Uterus (tissue), 3 donors: ENCODE measurements at regions not wholly inside any gene's neighbourhood (a gene's known extent, or its start where the extent isn't known, plus 50 kb on each side); places are given as distances from the start of the nearest gene placed in this dataset.

Experiments used
- DNase-seq, 2 donors: peaks; one replicate each; pipeline ENCODE4 v3.0.0-alpha.2; 2019 to 2020
- H3K27ac ChIP-seq, 2 donors: fragments of 200-600 bp; sonication (generic); 1 replicate in 1 of 2; 2 replicates in 1 of 2; pipeline ENCODE4 v1.5.1; 2016 to 2018
- H3K27me3 ChIP-seq, 2 donors: fragments of 200-600 bp; sonication (generic); one replicate each; pipeline ENCODE4 v1.5.1; 2018 to 2019; ENCODE audit warnings: control low read depth in 1 of 2
- H3K36me3 ChIP-seq, 2 donors: fragments of 200-600 bp; sonication (generic); one replicate each; pipeline ENCODE4 v1.5.1; 2019; ENCODE audit warnings: control low read depth in 1 of 2
- H3K4me1 ChIP-seq, 2 donors: fragments of 200-600 bp; sonication (generic); one replicate each; pipeline ENCODE4 v1.5.1; 2018 to 2019; ENCODE audit warnings: control low read depth in 1 of 2
- H3K4me3 ChIP-seq, 2 donors: fragments of 200-600 bp; sonication (generic); 1 replicate in 1 of 2; 2 replicates in 1 of 2; pipeline ENCODE4 v1.5.1; 2018 to 2019; ENCODE audit warnings: mild to moderate bottlenecking in 1 of 2
- H3K9me3 ChIP-seq, 2 donors: fragments of 200-600 bp; sonication (generic); one replicate each; pipeline ENCODE4 v1.5.1; 2019; ENCODE audit warnings: control low read depth in 1 of 2
- CTCF ChIP-seq, 4 experiments: fragments of 200-600 bp in 2 of 4; fragments of 450-650 bp in 2 of 4; sonication (generic) in 2 of 4; IDR thresholded peaks; one replicate each; pipeline ENCODE4 v1.5.1; 2016 to 2019; ENCODE audit warnings: antibody characterized with exemption in 4 of 4, mild to moderate bottlenecking in 2 of 4, moderate library complexity in 1 of 4
- POLR2A ChIP-seq, 2 donors: fragments of 450-650 bp; IDR thresholded peaks; one replicate each; pipeline ENCODE4 v1.6.1; 2016; ENCODE audit warnings: antibody characterized with exemption in 2 of 2, mild to moderate bottlenecking in 1 of 2, moderate library complexity in 1 of 2
- intact Hi-C: fragments of 100-400 bp; cut with DNase I; formaldehyde crosslinking; loops from one replicate; pipeline ENCODE4 v1.15.1; 2023; ENCODE audit warnings: low total_unique reads
- donor health status: DM: yes; HTN: yes; CAD: no.

- H3K36me3 ChIP-seq = no peaks in the 10 kb centered on the region
- no peaks in the 10 kb centered on the region for H3K4me1 ChIP-seq
- no peak overlapping the region for H3K4me3 ChIP-seq
- intact Hi-C loops = no loop called here
- H3K27ac ChIP-seq = no peak overlapping the region
- no peak for DNase-seq
- TF ChIP-seq CTCF (IDR thresholded peaks at IDR 0.05) (no peak), POLR2A (IDR thresholded peaks at IDR 0.05) (no peak)
- H3K27me3 ChIP-seq = no peaks in the 10 kb centered on the region
- no peaks in the 10 kb centered on the region for H3K9me3 ChIP-seq
These were observed 412.5 kb upstream of the CCNG1 start for GRCh38 chr5:163024936-163025335.

GRCh38 chr5:163033656-163034055, 403.7 kb upstream of the CCNG1 start:
- H3K27ac ChIP-seq = no peak overlapping the region
- H3K4me3 ChIP-seq = no peak overlapping the region
- no peaks in the 10 kb centered on the region for H3K4me1 ChIP-seq
- intact Hi-C loops = no loop called here
- no peaks in the 10 kb centered on the region for H3K27me3 ChIP-seq
- no peak for DNase-seq
- no peaks in the 10 kb centered on the region for H3K36me3 ChIP-seq
- TF ChIP-seq POLR2A (IDR thresholded peaks at IDR 0.05) = no peak
- TF ChIP-seq CTCF (IDR thresholded peaks at IDR 0.05) = no peak
- no peaks in the 10 kb centered on the region for H3K9me3 ChIP-seq

GRCh38 chr5:163041254-163041653, 396.1 kb upstream of the CCNG1 start:
- no peak overlapping the region for H3K27ac ChIP-seq
- H3K27me3 ChIP-seq = no peaks in the 10 kb centered on the region
- intact Hi-C loops = no loop called here
- H3K9me3 ChIP-seq = no peaks in the 10 kb centered on the region
- no peaks in the 10 kb centered on the region for H3K36me3 ChIP-seq
- TF ChIP-seq POLR2A (IDR thresholded peaks at IDR 0.05) (no peak), CTCF (IDR thresholded peaks at IDR 0.05) (no peak)
- H3K4me3 ChIP-seq = no peak overlapping the region
- no peak for DNase-seq
- H3K4me1 ChIP-seq = no peaks in the 10 kb centered on the region

- H3K4me3 ChIP-seq = no peak overlapping the region
- intact Hi-C loops = no loop called here
- no peak for DNase-seq
- H3K27ac ChIP-seq = no peak overlapping the region
- no peaks in the 10 kb centered on the region for H3K4me1 ChIP-seq
- no peaks in the 10 kb centered on the region for H3K27me3 ChIP-seq
- no peaks in the 10 kb centered on the region for H3K9me3 ChIP-seq
- TF ChIP-seq CTCF (IDR thresholded peaks at IDR 0.05) (no peak), POLR2A (IDR thresholded peaks at IDR 0.05) (no peak)
- H3K36me3 ChIP-seq = no peaks in the 10 kb centered on the region
These were observed 357.8 kb upstream of the CCNG1 start for GRCh38 chr5:163079618-163080017.

- intact Hi-C loops = no loop called here
- Histone ChIP-seq H3K4me1 (no peaks in the 10 kb centered on the region), H3K27me3 (no peaks in the 10 kb centered on the region), H3K4me3 (no peak overlapping the region), H3K27ac (no peak overlapping the region), H3K36me3 (no peaks in the 10 kb centered on the region), H3K9me3 (no peaks in the 10 kb centered on the region)
- no peak for DNase-seq
- TF ChIP-seq POLR2A (IDR thresholded peaks at IDR 0.05) (no peak), CTCF (IDR thresholded peaks at IDR 0.05) (no peak)
These were observed 348.2 kb upstream of the CCNG1 start for GRCh38 chr5:163089230-163089629.
